ENCODE measurements at regions not wholly inside any gene's neighbourhood (a gene's known extent, or its start where the extent isn't known, plus 50 kb on each side); places are given as distances from the start of the nearest gene placed in this dataset.
A peak's percentile ranks its signal among the peaks of the same experiment; 100 is the strongest.
"Not testable (repeated sequence)": the region's sequence is repeated elsewhere in the genome, so short reads cannot be mapped to it uniquely, and the experiment has no call there.

DNA sequence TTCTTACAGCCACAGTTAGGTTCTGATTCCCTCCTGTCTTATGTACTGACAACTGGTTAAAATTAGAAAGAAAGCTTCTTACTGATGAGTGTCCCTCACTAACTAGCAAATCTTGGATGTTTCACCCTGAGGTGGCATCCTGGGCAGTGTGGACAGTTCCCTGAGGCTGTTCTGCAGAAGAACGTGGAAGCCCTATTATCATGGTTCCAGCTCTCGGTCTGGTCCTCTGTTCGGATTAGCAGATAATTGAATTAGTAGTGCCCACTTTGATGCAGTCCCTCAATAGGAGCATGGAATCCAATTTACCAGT lies 381.7 kb upstream of the NT5C1B start:
- no peak for DNase-seq (ENCODE audit: low read depth in 1 of 2, low spot score in 1 of 2)
- H3K27ac ChIP-seq (replicated peaks): no peak overlapping the region
- TF ChIP-seq GABPA (IDR thresholded peaks at IDR 0.05; ENCODE audit: low read depth): no peak
- TF ChIP-seq POLR2AphosphoS5 (IDR thresholded peaks at IDR 0.05; ENCODE audit: low read depth): no peak
- no peak overlapping the region for H3K4me3 ChIP-seq (replicated peaks; ENCODE audit: insufficient read depth, low read length)
- H3K27me3 ChIP-seq (ENCODE audit: insufficient read depth, poor library complexity, severe bottlenecking): no peaks in the 10 kb centered on the region

GRCh38 chr2:18966131-18966530 lies 376.8 kb upstream of the NT5C1B start:
- no peak for TF ChIP-seq SPI1 (IDR thresholded peaks at IDR 0.05; ENCODE audit: borderline replicate concordance, low read depth)
- DNase-seq (ENCODE audit: low read depth in 1 of 2, low spot score in 1 of 2): no peak
- Histone ChIP-seq H3K27me3 (ENCODE audit: insufficient read depth, poor library complexity, severe bottlenecking) (no peaks in the 10 kb centered on the region), H3K4me3 (replicated peaks; ENCODE audit: insufficient read depth, low read length) (no peak overlapping the region), H3K27ac (replicated peaks) (no peak overlapping the region)

- H3K27me3 ChIP-seq (ENCODE audit: insufficient read depth, poor library complexity, severe bottlenecking); DNase-seq (ENCODE audit: low read depth in 1 of 2, low spot score in 1 of 2); H3K4me3 ChIP-seq (replicated peaks; ENCODE audit: insufficient read depth, low read length): not testable (repeated sequence)
Measured at GRCh38 chr2:18963739-18964256, 374.4 kb upstream of the NT5C1B start.

GRCh38 chr2:18961991-18962421 lies 372.6 kb upstream of the NT5C1B start:
- no peak for DNase-seq (ENCODE audit: low read depth in 1 of 2, low spot score in 1 of 2)
- no peaks in the 10 kb centered on the region for H3K27me3 ChIP-seq (ENCODE audit: insufficient read depth, poor library complexity, severe bottlenecking)
- no peak overlapping the region for H3K4me3 ChIP-seq (replicated peaks; ENCODE audit: insufficient read depth, low read length)
- no peak overlapping the region for H3K27ac ChIP-seq (replicated peaks)
- TF ChIP-seq, protein P1, sequence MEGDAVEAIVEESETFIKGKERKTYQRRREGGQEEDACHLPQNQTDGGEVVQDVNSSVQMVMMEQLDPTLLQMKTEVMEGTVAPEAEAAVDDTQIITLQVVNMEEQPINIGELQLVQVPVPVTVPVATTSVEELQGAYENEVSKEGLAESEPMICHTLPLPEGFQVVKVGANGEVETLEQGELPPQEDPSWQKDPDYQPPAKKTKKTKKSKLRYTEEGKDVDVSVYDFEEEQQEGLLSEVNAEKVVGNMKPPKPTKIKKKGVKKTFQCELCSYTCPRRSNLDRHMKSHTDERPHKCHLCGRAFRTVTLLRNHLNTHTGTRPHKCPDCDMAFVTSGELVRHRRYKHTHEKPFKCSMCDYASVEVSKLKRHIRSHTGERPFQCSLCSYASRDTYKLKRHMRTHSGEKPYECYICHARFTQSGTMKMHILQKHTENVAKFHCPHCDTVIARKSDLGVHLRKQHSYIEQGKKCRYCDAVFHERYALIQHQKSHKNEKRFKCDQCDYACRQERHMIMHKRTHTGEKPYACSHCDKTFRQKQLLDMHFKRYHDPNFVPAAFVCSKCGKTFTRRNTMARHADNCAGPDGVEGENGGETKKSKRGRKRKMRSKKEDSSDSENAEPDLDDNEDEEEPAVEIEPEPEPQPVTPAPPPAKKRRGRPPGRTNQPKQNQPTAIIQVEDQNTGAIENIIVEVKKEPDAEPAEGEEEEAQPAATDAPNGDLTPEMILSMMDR (IDR thresholded peaks at IDR 0.05; ENCODE audit: insufficient read depth, low read length): no peak
- TF ChIP-seq REST (IDR thresholded peaks at IDR 0.05; ENCODE audit: insufficient replicate concordance, low read depth) (no peak), SPI1 (IDR thresholded peaks at IDR 0.05; ENCODE audit: borderline replicate concordance, low read depth) (no peak), POLR2AphosphoS5 (IDR thresholded peaks at IDR 0.05; ENCODE audit: low read depth) (no peak)

More at GRCh38 chr2:18963739-18964256, 374.4 kb upstream of the NT5C1B start:
- H3K27ac ChIP-seq (replicated peaks): not testable (repeated sequence)

DNA sequence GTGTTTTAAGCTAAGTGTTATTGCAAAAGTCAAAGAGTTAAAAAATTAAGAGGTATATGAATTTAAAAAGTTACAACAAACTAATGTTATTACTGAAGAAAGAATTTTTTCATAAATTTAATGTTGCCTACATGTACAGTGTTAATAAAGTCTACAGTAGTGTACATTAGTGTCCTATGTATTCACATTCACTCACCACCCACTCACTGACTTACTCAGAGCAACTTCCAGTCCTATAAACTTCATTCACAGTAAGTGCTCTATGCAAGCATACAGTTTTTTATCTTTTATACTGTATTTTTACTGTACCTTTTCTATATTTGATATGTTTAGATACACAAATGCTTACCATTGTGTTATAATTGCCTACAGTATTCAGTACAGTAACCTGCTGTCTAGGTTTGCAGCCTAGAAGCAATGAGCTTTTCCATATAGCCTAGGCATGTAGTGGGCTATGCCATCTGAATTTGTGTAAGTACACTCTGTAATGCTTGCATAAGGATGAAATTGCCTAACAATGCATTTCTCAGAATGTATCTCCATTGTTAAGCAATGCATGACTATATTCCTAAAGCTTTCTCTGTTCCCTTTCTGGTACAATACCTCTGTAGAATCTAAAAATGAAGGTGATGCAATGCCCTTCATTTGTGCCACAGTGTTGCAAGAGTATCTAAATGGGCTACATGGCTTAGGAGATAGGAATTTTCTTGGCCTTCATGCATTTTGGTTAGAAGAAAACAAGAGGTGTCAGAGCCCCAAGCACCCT lies 370.8 kb upstream of the NT5C1B start:
- no peak overlapping the region for H3K27ac ChIP-seq (replicated peaks)
- peak in 1 of 2 experiments; percentile 63 for DNase-seq (ENCODE audit: low read depth in 1 of 2, low spot score in 1 of 2)
- H3K4me3 ChIP-seq (replicated peaks; ENCODE audit: insufficient read depth, low read length): no peak overlapping the region
- no peaks in the 10 kb centered on the region for H3K27me3 ChIP-seq (ENCODE audit: insufficient read depth, poor library complexity, severe bottlenecking)
- TF ChIP-seq, protein P1 (IDR thresholded peaks at IDR 0.05; ENCODE audit: insufficient read depth, low read length): no peak
- TF ChIP-seq GABPA (IDR thresholded peaks at IDR 0.05; ENCODE audit: low read depth) (no peak), REST (IDR thresholded peaks at IDR 0.05; ENCODE audit: insufficient replicate concordance, low read depth) (no peak), POLR2AphosphoS5 (IDR thresholded peaks at IDR 0.05; ENCODE audit: low read depth) (no peak), SPI1 (IDR thresholded peaks at IDR 0.05; ENCODE audit: borderline replicate concordance, low read depth) (no peak)
